SK-N-SH (cell line): ENCODE measurements at regions not wholly inside any gene's neighbourhood (a gene's known extent, or its start where the extent isn't known, plus 50 kb on each side); places are given as distances from the start of the nearest gene placed in this dataset.

Source experiments
- CTCF ChIA-PET: fragments of 300-600, 350-600 bp; formaldehyde crosslinking; extraction: SDS; loops from one replicate; lab custom pipeline; 2021; lab: Yijun Ruan, JAX
- POLR2A ChIA-PET: fragments of 350-600 bp; sonication (Branson Sonifier 250); formaldehyde crosslinking; extraction: SDS; loops from one replicate; lab custom pipeline; 2020; ENCODE audit warnings: antibody characterized with exemption, inconsistent platforms; lab: Yijun Ruan, JAX
- DNase-seq: peaks from one replicate; pipeline ENCODE4 v3.0.0; 2012
- H2AFZ ChIP-seq: fragments of 200-600 bp; sonication (generic); 2 replicates; pipeline ENCODE4 v1.8.1; 2016; ENCODE audit warnings: antibody characterized with exemption, mild to moderate bottlenecking, low read depth
- H3F3A ChIP-seq: fragments of 200-600 bp; sonication (generic); replicated peaks from 2 replicates; pipeline ENCODE3; 2016; ENCODE audit warnings: antibody characterized with exemption, mild to moderate bottlenecking; ENCODE audit not compliant: insufficient read depth
- H3K27ac ChIP-seq, 2 experiments: fragments of 200-500 bp in 1 of 2; fragments of 200-600 bp in 1 of 2; sonication (Bioruptor generic) in 1 of 2; sonication (generic), shearing (Covaris generic) in 1 of 2; 2 replicates each; pipeline versions ENCODE4 v1.5.1 to v1.6.1; 2014 to 2016; ENCODE audit warnings: low read depth in 2 of 2, inconsistent platforms in 1 of 2, low read length in 1 of 2, mild to moderate bottlenecking in 1 of 2, mixed read lengths in 1 of 2
- H3K27me3 ChIP-seq: fragments of 200-600 bp; sonication (generic), shearing (Covaris generic); 2 replicates; pipeline ENCODE4 v1.6.1; 2016; ENCODE audit warnings: mixed run types; ENCODE audit not compliant: insufficient read depth
- H3K36me3 ChIP-seq, 2 experiments: fragments of 200-500 bp in 1 of 2; fragments of 200-600 bp in 1 of 2; sonication (Bioruptor generic) in 1 of 2; sonication (generic) in 1 of 2; replicated peaks in 1 of 2; 2 replicates each; pipeline versions ENCODE3 to v1.5.1; 2014 to 2016; ENCODE audit warnings: low read length in 1 of 2, mild to moderate bottlenecking in 1 of 2; ENCODE audit not compliant: insufficient read depth in 2 of 2, control insufficient read depth in 1 of 2
- H3K4me1 ChIP-seq, 2 experiments: fragments of 200-500 bp in 1 of 2; fragments of 200-600 bp in 1 of 2; sonication (Bioruptor generic) in 1 of 2; sonication (generic), shearing (Covaris generic) in 1 of 2; 2 replicates each; pipeline versions ENCODE4 v1.5.1 to v1.6.1; 2014 to 2016; ENCODE audit warnings: low read depth in 1 of 2, low read length in 1 of 2, mixed run types in 1 of 2; ENCODE audit not compliant: insufficient read depth in 2 of 2, control insufficient read depth in 1 of 2
- H3K4me2 ChIP-seq: fragments of 200-600 bp; sonication (generic), shearing (Covaris generic); 2 replicates; pipeline ENCODE4 v1.6.1; 2017; ENCODE audit warnings: mixed run types
- H3K4me3 ChIP-seq, 2 experiments: fragments of 200-500 bp in 1 of 2; fragments of 200-600 bp in 1 of 2; sonication (Bioruptor generic) in 1 of 2; sonication (generic), shearing (Covaris generic) in 1 of 2; 2 replicates each; pipeline versions ENCODE4 v1.5.1 to v1.8.1; 2014 to 2016; ENCODE audit warnings: low read depth in 2 of 2, inconsistent platforms in 1 of 2, low read length in 1 of 2, mild to moderate bottlenecking in 1 of 2, mixed read lengths in 1 of 2, moderate library complexity in 1 of 2
- H3K79me2 ChIP-seq: fragments of 200-600 bp; sonication (generic); 2 replicates; pipeline ENCODE4 v1.8.1; 2017; ENCODE audit warnings: mild to moderate bottlenecking; ENCODE audit not compliant: insufficient read depth
- H3K9ac ChIP-seq: fragments of 200-600 bp; sonication (generic); 2 replicates; pipeline ENCODE4 v1.6.1; 2017; ENCODE audit warnings: mixed run types
- H3K9me2 ChIP-seq: fragments of 200-600 bp; sonication (generic); 2 replicates; pipeline ENCODE4 v1.6.1; 2017; ENCODE audit warnings: mixed run types
- H3K9me3 ChIP-seq: fragments of 200-600 bp; sonication (generic); 2 replicates; pipeline ENCODE4 v1.6.1; 2017; ENCODE audit warnings: mixed run types, mild to moderate bottlenecking, moderate library complexity
- H4K20me1 ChIP-seq: fragments of 200-600 bp; sonication (generic); 2 replicates; pipeline ENCODE4 v1.6.1; 2017; ENCODE audit warnings: mild to moderate bottlenecking, mixed run types; ENCODE audit not compliant: insufficient read depth
- EP300 ChIP-seq, 2 experiments: IDR thresholded peaks; 2 replicates each; pipeline versions ENCODE4 v1.4.0 to v1.6.1; 2012; ENCODE audit warnings: borderline replicate concordance in 1 of 2, low read depth in 1 of 2, low read length in 1 of 2
- FOSL2 ChIP-seq: IDR thresholded peaks from 2 replicates; pipeline ENCODE4 v1.4.0; 2012; ENCODE audit warnings: low read depth, mild to moderate bottlenecking, moderate library complexity, borderline replicate concordance
- GATA2 ChIP-seq: sonication (generic); formaldehyde crosslinking; IDR thresholded peaks from 2 replicates; pipeline ENCODE4 v1.5.0; 2020; ENCODE audit warnings: mild to moderate bottlenecking, missing genetic modification reagents
- MXI1 ChIP-seq: IDR thresholded peaks from 2 replicates; pipeline ENCODE4 v1.6.1; 2012; ENCODE audit warnings: mild to moderate bottlenecking, low read depth, low read length, improper control_type of control experiment
- POLR2AphosphoS5 ChIP-seq: IDR thresholded peaks from 2 replicates; pipeline ENCODE4 v1.6.1; 2012; ENCODE audit warnings: low read depth, low read length
- SIN3A ChIP-seq: IDR thresholded peaks from 2 replicates; pipeline ENCODE4 v1.6.1; 2012; ENCODE audit warnings: low read depth, mild to moderate bottlenecking, low read length, moderate library complexity, borderline replicate concordance
- TEAD4 ChIP-seq: IDR thresholded peaks from 2 replicates; pipeline ENCODE4 v1.4.0; 2012; ENCODE audit warnings: mild to moderate bottlenecking, borderline replicate concordance; ENCODE audit not compliant: insufficient read depth
- ZBTB33 ChIP-seq: IDR thresholded peaks from 2 replicates; pipeline ENCODE4 v1.4.0; 2012; ENCODE audit warnings: low read depth, borderline replicate concordance
- WGBS: methylation state at CpG from one replicate; pipeline ENCODE4 v1.1.6; 2017; ENCODE audit warnings: low lambda C conversion rate; 5-methylcytosine and 5-hydroxymethylcytosine counted together
- TF ChIP-seq, protein P1 (sequence below): IDR thresholded peaks from 2 replicates; pipeline ENCODE4 v1.6.1; 2012; ENCODE audit warnings: mild to moderate bottlenecking, low read depth, low read length, moderate library complexity

DNA sequence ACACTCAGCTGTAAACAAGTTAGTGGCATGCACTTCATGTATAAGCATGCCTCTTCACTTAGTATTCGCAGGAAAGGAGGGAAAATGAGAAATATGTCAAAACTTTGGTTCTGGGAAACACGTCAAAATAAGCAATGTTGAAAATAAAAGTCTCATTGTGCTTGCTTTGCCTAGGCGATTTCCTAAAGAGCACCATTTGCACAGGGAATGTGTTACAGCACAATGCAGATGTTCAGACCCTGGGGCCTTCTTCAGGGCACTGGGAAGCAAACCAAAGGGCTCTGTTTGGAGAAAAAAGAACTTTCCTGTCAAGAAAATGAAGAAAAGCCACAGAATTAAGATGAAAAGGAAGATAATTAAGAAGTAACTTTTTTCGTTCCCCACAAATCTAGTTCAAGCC, 98.6 kb upstream of the PLD5 start:
- 21% methylated on average over 4 of the region's 4 CpGs for WGBS
- POLR2A ChIA-PET = no interaction called here
- H3F3A ChIP-seq = no peaks in the 10 kb centered on the region
- no peaks in the 10 kb centered on the region for H3K27me3 ChIP-seq
- TF ChIP-seq EP300 (IDR thresholded peaks at IDR 0.05; ENCODE audit: borderline replicate concordance in 1 of 2, low read depth in 1 of 2, low read length in 1 of 2) = no peak
- no peak for TF ChIP-seq GATA2 (CRISPR knock-in tag)
- TF ChIP-seq, protein P1, sequence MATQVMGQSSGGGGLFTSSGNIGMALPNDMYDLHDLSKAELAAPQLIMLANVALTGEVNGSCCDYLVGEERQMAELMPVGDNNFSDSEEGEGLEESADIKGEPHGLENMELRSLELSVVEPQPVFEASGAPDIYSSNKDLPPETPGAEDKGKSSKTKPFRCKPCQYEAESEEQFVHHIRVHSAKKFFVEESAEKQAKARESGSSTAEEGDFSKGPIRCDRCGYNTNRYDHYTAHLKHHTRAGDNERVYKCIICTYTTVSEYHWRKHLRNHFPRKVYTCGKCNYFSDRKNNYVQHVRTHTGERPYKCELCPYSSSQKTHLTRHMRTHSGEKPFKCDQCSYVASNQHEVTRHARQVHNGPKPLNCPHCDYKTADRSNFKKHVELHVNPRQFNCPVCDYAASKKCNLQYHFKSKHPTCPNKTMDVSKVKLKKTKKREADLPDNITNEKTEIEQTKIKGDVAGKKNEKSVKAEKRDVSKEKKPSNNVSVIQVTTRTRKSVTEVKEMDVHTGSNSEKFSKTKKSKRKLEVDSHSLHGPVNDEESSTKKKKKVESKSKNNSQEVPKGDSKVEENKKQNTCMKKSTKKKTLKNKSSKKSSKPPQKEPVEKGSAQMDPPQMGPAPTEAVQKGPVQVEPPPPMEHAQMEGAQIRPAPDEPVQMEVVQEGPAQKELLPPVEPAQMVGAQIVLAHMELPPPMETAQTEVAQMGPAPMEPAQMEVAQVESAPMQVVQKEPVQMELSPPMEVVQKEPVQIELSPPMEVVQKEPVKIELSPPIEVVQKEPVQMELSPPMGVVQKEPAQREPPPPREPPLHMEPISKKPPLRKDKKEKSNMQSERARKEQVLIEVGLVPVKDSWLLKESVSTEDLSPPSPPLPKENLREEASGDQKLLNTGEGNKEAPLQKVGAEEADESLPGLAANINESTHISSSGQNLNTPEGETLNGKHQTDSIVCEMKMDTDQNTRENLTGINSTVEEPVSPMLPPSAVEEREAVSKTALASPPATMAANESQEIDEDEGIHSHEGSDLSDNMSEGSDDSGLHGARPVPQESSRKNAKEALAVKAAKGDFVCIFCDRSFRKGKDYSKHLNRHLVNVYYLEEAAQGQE = no peak
- TF ChIP-seq MXI1 = no peak
- TF ChIP-seq FOSL2 = no peak
- no peaks in the 10 kb centered on the region for H3K79me2 ChIP-seq
- no peak overlapping the region for H3K27ac ChIP-seq
- no peak overlapping the region for H2AFZ ChIP-seq
- no peaks in the 10 kb centered on the region for H3K4me1 ChIP-seq
- H4K20me1 ChIP-seq = no peaks in the 10 kb centered on the region
- H3K9ac ChIP-seq = no peak overlapping the region
- DNase-seq = no peak
- CTCF ChIA-PET = no interaction called here
- H3K4me2 ChIP-seq = no peak overlapping the region
- H3K36me3 ChIP-seq = no peaks in the 10 kb centered on the region
- no peak overlapping the region for H3K4me3 ChIP-seq
- H3K9me3 ChIP-seq = no peaks in the 10 kb centered on the region
- no peaks in the 10 kb centered on the region for H3K9me2 ChIP-seq

- POLR2A ChIA-PET = no interaction called here
Observed at GRCh38 chr1:242613266-242613815, 88.8 kb upstream of the PLD5 start.

More at GRCh38 chr1:242613266-242613815, 88.8 kb upstream of the PLD5 start:
- Histone ChIP-seq H3K4me1 (no peaks in the 10 kb centered on the region), H3K27me3 (no peaks in the 10 kb centered on the region), H3K4me2 (no peak overlapping the region), H2AFZ (no peak overlapping the region), H3K9me2 (no peaks in the 10 kb centered on the region), H3K9me3 (no peaks in the 10 kb centered on the region), H3K79me2 (no peaks in the 10 kb centered on the region), H3K27ac (no peak overlapping the region), H3K36me3 (no peaks in the 10 kb centered on the region), H3K9ac (no peak overlapping the region), H3K4me3 (no peak overlapping the region), H3F3A (no peaks in the 10 kb centered on the region), H4K20me1 (no peaks in the 10 kb centered on the region)
- DNase-seq = no peak
- TF ChIP-seq POLR2AphosphoS5 (no peak), SIN3A (no peak), TEAD4 (no peak), ZBTB33 (no peak)
- CTCF ChIA-PET = interaction anchor here (1.1 kb wide), 1 partner anchor 8 kb away, joined by 3 read pairs; no protein-coding TSS in a partner anchor
